Activated gamma-delta T cell treated with anti-CD3 and anti-CD28 coated beads, Interleukin-2, amount 50 U/mL, for 16 hours (primary cell): ENCODE measurements at regions not wholly inside any gene's neighbourhood (a gene's known extent, or its start where the extent isn't known, plus 50 kb on each side); places are given as distances from the start of the nearest gene placed in this dataset.

Experiments
- DNase-seq: peaks from one replicate; pipeline ENCODE4 v3.0.0-alpha.2; 2020; ENCODE audit warnings: low read depth

DNA sequence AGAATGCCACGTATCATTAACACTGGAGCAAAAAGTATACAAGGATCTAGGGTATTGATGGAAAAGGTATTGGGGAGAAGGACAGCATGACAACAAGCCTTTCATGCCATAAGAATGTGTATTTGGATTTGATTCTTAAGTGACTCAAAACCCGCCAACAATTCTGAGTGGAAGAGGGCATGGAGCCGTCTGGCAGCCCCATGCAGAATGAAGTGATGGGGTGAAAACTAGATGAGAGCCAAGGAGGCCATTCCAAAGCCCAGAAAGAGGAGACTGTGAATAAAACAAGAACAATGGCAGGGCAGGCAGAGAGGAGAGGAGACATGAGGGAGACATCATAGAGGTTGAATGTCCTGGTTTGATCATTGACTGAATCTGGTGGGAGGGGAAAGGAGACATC, 272.3 kb upstream of the WWC1 start:
- DNase-seq: no peak

DNA sequence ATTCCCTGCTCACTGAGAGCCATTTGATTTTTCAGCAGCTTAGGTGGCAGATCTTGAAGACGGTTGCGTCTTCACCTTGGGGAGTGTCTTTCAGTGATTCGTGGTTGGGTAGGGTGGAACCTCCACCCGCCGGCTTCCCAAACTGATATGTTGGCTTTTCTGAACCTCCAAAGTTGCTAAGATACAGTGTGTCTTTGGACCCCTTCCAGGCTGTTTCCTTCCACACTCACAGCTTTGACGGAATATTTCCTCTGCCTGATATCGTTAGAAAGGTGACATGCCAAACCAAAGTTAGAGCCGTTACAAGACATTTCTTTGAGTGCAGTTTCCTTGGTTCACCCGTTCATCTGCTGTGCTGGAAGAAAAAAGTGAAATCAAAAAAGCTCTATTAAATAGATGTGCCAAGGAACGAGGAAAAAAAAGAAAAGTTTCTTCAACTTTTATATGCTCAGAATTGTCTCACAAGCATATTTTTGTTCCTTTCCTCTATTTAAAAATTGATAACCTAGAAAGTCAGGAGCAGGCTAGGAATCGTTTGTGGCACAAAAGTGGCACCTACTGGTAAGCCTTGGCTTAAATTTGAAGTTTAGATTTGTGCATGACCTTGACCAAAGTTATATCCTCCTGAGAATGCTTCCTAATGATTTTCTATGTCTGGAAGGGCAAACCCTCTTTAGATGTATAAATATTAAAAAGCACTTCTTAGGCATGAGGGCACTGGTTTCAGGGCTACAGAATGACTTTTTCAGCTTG, 270.7 kb upstream of the WWC1 start:
- DNase-seq: no peak

DNA sequence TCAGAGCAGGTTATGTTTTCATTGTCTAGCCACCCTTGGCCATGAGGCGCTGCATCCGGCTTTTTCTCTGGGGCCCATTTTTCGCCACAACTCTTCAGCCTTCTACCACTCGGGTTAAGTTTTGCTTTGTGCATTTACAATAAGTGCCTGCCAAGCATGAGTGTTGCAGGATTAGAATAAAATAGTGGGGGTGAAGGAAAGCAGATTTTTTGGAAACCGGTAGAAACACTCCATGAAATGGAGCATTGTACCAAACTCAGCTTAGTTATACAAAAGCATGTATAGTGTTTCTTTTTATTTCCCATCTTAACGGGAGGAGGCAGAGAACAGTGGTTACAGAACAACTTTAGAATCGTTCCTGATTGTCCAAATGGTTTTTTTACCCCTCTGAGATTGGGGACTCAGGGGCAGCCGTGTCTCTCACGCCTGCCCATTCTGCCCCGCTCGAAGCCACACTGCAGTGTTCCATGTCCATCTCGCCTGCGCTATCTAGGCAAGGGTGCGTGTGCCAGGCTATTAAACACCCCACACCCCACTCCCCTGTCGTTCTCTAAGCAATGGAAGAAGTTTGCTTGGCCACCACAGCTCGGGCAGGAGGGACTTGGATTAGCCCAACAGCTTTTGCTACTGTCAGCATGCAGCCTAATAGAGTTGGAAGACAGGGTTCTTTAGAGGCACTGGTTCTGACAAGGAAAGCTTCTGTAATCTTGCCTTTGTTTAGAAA, 268.8 kb upstream of the WWC1 start:
- DNase-seq: no peak

DNA sequence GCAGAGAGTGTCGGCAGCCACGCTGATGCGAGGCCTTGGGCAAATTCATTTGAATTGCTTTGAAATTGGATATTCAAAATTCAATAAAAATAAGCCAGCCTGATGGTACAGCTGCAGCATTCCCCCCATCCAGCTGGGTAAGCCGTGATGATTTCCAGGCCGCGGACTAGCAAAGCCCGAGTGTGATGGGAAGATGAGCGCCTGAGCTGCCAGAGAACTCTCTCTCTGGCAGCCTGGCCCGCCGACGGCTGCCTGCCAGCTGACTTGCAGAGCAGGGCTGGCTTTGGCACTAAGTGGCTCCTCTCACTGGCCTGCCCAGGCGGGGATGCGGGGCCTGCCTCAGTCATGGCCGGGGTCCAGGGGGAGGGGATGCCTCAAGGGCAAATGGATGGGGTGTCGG, 268.3 kb upstream of the WWC1 start:
- DNase-seq: no peak

DNA sequence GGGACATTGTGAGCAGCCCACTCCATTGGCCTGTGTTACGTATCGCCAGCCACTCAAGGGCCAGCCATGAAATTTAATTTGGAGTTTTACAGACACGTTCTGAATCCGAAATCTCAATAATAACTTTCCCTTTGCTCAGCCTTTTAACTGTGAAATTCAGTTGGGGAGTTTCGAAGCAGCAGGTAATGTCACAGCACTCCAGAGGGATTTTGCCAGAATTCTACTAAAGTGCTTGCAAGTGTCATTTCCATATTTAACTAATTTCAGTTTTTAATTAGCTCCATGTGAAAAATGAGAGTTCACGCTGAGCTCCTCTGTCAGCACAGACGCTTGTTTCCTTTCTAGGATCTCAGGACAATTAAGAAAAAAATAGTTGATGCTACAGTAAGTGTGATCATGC, 267.1 kb upstream of the WWC1 start:
- no peak for DNase-seq

DNA sequence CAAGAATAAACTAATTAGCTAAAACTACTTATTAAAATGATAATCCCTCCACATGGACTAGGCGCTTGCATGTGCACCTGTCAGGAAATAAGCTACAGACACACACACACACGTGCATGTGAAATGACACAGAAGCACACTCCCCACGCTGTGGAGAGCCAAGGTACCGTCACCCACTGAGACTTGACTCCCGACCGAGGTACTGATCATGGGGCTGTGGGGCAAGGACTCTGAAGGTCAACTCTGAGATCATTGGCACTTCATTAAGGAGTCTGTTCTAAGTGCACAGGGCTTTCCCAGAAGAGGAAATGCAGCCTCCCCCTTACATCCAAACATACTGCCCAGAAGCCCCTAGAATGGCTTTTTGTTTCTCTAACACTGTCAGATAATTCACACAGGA, 264.4 kb upstream of the WWC1 start:
- DNase-seq: no peak

DNA sequence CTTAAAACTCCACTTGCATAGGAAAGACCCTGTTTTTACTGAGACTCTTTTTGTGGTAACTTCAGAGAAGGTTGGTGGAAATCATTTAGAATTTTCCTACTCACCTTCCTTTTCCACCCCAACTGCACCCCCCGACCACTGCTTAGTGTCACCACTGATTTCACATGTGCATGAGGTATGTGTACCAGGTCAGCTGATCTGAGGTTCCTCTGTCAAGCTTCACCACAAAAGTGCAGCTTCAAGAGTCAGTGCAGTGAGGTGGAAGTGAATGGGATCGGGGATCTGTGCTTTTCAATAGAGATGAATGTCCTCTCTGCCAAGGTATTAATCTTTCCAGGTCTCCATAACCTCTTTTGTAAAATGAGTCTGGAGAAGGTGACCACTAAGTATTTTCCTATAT, 260.5 kb upstream of the WWC1 start:
- DNase-seq: no peak

DNA sequence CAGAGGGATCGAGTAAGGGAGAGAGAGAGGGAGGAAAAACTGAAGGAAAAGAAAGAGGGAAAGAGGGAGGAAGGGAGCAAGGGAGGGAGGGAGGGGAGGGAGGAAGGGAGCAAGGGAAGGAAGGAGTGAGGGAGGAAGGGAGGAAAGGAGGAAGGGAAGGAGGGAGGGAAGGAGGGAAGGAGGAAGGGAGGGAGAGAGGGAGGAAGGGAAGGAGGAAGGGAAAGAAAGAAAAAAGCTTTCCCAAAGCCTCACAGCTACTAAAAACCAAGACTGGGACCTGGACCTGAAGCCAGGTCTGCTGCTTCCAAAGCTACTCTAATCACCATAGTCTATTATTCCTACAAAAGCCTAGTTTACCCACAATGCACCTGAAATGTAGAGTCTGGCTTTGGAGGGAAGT, 259.8 kb upstream of the WWC1 start:
- no peak for DNase-seq

DNA sequence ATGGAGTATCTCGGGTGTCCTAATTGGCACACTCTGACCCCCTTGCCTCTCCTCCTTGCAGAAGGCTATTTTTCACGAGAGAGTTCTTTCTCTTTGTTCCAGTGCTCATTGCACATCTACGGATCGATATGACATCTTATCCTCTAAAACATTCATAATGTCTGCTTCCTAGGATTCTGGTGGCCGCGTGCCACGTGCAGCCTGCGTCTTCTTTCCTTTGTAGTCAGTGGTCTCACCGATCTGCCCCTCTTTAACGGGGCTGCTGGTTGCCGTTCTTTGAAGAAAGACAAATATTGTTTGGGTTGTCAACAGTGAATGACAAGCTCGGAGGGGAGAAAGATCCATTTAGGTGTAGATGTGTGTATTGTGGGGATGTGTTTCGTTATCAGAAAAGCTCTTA, 252.4 kb upstream of the WWC1 start:
- DNase-seq: no peak

DNA sequence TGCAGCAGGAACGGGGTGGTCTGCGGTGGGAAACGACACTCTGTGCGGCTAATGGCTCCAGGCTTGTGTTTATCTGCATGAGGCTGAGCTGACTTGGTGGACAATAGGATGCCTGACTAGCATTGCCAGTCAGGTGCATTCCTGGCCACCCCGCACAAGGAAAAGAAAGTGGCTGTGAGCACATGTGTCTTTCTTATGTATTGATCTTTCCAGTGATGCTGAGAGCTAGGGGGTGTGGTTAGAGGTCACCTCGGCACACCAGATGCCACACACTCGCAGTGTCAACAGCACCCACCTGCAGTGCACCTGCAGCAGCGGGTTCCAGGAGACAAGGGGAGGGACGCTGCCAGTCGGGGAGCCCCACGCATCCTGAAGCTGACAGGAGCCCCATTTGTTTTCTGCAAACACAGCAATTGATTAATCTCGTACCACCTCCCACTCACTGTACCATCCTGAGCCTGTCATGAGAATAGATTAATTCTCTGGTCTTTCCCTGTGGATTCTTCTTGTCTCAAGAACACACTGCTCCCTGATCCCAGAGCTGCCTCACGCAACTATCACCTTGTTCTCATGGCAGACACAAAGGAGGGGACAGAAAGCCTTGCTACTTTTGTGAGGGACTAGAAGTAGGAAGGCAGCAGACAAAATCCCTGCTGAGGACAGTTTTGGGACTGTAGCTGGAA, 251.7 kb upstream of the WWC1 start:
- DNase-seq: no peak

DNA sequence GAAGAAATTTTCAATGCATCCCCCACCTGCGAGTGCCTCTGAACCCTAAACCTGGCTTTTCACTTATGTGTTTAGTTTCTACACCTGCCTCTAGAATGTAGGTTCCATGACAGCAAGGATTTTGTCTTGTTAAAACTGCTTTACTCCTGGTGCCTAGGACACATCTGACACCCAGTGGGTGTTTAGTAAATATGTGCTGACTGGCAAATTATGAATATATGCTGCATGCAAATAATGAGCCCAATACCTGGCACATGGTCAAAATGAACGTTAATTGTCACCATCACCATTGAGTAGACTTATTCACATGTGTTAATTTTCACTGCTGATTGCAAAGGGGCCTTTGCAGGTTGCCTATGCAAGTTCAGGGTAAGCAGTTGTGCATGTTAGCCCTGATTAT, 249.9 kb upstream of the WWC1 start:
- DNase-seq: no peak

DNA sequence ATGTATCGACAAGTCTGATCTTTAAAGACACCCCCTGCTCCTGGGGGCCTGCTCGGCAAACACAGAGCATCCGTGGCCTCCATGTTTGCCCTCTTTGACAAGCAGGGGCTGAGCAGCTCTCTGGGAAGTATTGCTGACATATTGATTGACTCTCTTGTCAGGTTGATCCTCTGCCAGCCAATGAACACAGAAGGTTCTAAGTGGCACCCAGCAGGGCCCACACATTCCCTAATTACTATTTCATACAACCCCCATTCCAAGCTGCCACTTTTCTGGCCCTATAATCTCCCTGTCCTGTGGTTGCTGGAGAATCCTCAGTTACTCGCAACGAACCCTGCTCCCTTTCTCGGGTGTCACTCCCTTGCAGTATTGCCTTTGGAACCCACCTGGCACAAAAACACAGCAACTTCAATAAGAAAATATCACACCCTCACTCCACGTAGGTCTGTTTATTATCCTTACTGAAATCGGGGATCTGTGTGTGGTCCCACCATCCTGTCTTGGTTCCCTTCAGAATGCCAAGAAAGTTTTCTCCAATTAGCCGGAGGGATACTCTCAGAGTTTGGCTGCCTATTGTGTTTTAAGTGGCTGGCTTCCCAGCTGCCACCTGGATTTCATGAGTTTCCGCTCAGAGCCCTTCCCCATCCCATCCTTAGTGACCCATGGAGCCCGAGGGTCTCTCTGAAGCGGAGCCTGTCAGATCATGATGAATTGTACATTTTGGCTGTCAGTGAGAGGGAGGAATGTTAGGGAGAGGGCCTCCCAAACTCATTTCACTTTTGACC, 249.0 kb upstream of the WWC1 start:
- DNase-seq: no peak

DNA sequence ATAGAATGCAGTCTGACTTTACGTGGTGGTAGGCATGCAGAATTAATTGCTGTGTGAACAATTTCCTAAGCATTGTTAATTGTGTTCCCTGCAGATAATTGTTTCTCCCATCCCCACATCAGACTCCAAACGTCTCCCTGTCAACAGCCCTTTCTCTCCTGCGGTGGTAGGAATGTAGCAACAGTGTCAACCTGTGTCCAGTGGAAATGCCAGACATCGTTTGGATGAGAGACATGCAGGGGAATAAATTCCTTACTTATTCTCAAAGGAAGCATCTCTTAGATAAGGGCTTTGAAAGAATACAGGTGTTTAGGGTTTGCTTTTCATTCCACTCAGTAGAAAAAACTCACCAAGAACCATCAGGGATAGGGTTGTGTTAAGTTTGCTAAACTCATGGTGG, 245.3 kb upstream of the WWC1 start:
- no peak for DNase-seq

DNA sequence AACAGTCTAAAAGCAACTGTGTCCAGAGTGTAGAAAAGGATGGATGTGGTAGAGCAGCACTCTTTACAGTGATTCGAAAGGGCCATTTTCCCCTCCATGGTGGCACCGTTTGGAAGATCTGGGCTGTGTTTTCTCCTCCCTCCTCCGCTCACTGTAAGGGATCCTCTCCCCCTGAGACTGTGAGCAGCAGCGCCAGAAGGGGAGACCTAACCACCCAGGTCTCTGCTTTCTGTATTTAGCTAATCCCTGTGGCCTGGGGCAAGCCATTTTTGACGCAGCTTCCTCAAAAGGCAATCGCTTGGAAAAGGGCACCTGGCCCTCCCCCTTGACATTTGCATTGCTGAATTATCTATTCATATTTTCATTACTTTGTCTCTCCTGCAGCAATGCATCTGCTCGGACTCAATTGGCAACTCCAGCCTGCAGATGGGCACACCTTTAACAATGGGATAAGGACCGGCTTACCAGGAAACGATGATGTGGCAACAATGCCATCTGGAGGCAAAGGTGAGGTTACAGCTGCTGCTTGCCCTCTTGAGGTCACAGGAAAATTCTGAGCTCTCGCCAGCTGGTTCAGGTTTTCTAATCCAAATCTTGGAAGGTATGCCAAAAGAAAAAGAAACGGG, 244.3 kb upstream of the WWC1 start:
- no peak for DNase-seq

DNA sequence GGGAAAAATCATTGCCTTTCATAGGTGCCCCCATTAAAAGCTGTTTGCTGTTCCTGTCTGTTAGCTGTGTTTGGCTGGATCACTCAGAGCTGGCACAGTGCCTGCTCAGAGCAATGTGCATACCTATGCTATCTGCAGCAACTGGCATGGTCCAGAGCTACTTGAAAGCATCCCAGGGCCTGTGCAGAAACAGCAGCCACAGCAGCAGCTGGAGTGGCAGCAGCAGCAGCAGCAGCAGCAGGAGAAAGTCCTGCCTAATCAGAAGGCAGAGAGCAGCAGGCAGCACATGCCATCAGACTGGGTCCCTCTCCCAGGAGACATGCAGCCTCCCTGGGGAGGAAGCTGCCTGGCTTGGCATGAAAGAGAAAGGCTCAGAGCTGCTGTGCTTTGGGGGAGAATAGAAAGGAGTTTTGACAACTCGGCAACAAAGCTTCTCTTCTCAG, 243.8 kb upstream of the WWC1 start:
- no peak for DNase-seq

DNA sequence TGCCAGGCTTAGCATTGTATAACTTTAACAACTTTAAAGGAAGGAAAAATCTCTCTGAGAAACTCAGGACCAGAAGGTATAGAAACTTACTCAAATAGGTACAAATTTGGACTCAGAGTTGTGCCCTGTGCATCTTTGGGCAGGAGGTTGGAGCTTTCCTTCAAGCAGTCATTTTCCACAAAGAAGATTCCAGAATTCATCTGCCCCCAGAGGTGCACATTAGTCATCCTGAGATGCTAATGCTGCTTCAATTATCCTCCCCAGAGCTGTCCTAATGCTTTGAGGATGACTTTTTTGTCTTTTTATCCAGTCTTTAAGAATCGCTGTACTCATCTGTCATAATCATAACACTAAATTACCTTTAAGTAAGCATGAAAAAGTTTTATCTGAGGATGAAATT, 243.0 kb upstream of the WWC1 start:
- no peak for DNase-seq

DNA sequence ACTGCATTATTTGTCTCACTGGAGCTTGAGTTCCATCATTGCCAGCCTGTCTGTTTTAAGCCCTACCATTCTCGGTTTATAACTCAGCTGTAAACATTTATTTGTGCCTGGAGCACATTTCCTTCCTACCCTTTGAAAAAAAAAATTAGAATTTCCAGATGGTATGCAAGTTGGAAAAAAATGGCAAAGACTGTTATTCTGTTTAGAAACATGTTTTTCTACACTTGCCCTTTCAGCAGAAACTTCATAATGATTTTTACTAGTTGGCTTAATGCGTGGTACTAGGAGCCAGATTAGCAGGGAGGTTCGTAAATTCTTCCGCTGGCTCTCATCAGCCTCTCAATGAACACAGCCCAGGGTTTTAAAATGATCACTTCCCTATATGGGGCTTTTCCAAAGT, 238.8 kb upstream of the WWC1 start:
- DNase-seq: no peak

DNA sequence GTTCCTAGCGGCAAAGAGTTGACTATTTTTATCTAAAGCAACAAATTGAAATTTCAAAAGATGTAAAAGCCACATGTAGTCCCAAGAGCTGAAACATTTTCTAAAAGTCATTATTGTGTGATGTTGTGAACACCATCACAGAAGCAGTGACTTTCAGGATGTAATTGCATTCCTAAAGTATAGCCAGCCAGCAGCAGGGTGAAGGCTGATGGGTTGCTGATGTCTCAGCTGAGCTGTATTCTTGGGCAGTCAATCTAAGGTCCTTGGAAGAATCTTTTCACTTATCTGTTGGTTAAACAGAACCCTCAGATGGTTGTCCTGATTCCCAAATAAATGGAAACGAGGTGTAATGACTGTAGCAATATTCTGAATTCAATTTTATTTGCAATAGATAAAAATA, 237.4 kb upstream of the WWC1 start:
- DNase-seq: no peak

DNA sequence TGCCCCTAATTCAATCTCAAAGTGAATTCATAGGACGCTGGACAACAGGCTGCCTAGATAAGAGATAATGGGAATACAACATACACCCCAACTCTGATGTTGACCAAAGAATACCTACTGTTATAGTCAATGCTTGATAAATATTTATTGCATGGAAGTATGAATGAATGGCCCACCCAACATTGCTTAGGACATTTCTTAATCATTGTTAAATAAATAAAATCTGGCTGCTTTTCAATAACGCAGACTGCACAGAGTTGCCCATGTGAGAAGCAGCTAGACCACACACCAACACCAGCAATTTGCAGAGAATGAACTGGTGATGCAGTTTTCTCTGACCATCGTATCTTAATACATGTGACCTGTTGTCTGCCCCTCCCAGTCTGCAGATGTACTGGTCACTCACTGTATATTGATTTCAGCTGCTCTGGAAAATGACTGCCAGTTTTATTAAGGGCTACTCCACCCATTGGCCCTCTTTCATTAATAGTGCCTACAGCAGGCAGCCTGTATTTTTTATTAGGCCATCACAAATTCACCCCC, 236.2 kb upstream of the WWC1 start:
- no peak for DNase-seq

DNA sequence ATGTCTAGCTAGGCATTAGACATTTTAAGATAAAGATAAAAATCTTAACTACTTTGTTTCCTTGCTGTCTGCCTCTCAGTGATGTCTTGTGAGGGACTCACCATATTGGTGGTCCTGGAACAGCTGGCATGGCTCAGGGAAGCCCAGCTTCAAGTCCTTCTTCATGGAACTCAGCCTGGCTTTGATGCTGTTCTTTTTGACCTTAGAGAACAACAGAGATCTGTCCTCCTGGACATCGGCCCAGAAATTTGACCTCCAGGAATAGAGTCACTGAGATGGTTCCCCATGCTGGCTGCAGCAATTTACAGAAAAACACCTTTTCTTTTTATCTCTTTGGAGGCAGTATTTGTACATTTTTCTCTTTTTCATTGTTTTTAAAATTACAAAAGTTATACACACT, 235.5 kb upstream of the WWC1 start:
- no peak for DNase-seq

DNA sequence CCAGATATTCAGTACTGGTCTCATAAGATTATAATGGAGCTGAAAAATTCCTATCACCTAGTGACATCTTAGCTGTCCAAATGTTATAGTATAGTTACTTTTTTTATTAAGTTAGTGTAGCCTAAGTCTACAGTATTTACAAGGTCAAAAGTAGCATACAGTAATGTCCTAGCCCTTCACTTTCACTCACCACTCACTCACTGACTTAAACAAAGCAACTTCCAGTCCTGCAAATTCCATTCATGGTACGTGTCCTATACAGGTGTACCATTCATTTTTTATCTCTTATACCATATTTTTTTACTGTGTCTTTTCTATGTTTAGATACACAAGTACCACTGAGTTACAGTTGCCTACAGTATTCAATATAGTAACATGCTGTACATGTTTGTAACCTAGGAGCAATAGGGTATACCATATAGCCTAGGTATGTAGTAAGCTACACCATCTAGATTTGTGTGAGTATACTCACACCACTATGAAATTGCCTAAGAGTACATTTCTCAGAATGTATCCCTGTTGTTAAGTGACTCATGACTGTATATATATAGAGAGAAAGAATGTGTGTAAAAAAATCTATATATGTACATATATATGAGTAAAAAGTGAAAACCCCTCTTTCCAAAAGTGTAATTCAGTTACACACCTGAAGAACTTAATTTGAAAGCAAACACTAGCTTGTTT, 234.8 kb upstream of the WWC1 start:
- DNase-seq: no peak
